Mesothelial cell of epicardium (in vitro differentiated cells): ENCODE measurements at regions not wholly inside any gene's neighbourhood (a gene's known extent, or its start where the extent isn't known, plus 50 kb on each side); places are given as distances from the start of the nearest gene placed in this dataset.
"Not testable (repeated sequence)": the region's sequence is repeated elsewhere in the genome, so short reads cannot be mapped to it uniquely, and the experiment has no call there.

ENCODE experiments used
- DNase-seq, 2 experiments: peaks; one replicate each; pipeline ENCODE4 v3.0.0; 2021; ENCODE audit warnings: low spot score in 2 of 2; ENCODE audit not compliant: unreplicated experiment in 2 of 2
- H3K27ac Mint-ChIP-seq: 2 replicates; pipeline ENCODE4 v1.8.0; 2021; ENCODE audit warnings: mixed read lengths
- H3K27me3 Mint-ChIP-seq: 2 replicates; pipeline ENCODE4 v1.8.0; 2021; ENCODE audit warnings: low read depth, mixed read lengths
- H3K36me3 Mint-ChIP-seq: 2 replicates; pipeline ENCODE4 v1.8.0; 2021; ENCODE audit warnings: mixed read lengths
- H3K4me1 Mint-ChIP-seq: 2 replicates; pipeline ENCODE4 v1.8.0; 2021; ENCODE audit warnings: mixed read lengths
- H3K4me3 Mint-ChIP-seq: 2 replicates; pipeline ENCODE4 v1.8.0; 2021; ENCODE audit warnings: mild to moderate bottlenecking, moderate library complexity, mixed read lengths
- H3K9me3 Mint-ChIP-seq: 2 replicates; pipeline ENCODE4 v1.8.0; 2021; ENCODE audit warnings: mixed read lengths

DNA sequence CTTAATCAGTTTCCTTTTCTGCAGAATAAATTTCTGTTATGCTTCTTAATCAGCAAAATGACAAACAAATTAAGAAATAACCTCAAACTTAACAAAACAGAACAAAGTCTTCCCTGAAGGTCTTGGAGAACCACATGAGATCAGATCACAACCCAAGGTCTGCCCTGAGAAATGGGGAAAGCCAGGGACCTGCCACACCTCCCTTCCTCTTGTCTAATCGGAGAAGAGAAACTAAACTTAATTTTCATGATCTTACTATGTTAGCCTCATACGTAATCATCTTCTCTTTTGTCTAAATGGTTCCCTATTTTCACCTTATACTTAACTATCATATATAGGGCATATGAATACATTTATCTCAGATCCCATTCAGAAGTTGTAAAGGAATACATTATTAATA is 405.4 kb upstream of the SPATA31A3 start:
- not testable (repeated sequence) for H3K9me3 Mint-ChIP-seq, H3K4me1 Mint-ChIP-seq

DNA sequence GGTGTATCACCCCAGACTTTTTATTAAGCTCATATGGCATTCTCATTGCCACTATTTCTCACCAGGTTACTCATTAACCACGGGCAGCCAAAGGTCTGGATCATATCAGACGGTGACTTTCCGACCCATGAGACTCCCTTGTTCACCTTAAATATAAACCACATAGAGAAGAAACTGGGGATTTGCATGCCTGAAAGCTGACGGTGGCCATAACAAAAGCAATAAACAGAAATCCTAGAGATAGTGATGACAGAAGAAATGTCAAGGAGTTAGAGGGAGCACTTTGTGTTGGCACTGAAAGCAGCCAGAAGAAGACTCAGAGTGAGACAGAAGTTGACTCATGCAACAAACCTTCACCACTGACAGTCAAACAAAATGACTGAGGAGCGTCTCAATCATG is 402.4 kb upstream of the SPATA31A3 start:
- H3K4me3 Mint-ChIP-seq, H3K27me3 Mint-ChIP-seq, H3K9me3 Mint-ChIP-seq, H3K27ac Mint-ChIP-seq, H3K36me3 Mint-ChIP-seq, H3K4me1 Mint-ChIP-seq, DNase-seq: not testable (repeated sequence)

More for the DNA sequence above, 405.4 kb upstream of the SPATA31A3 start:
- not testable (repeated sequence) for H3K36me3 Mint-ChIP-seq, H3K4me3 Mint-ChIP-seq, H3K27ac Mint-ChIP-seq, H3K27me3 Mint-ChIP-seq, DNase-seq

GRCh38 chr9:67394038-67394437 is 401.7 kb upstream of the SPATA31A3 start:
- not testable (repeated sequence) for H3K9me3 Mint-ChIP-seq, H3K4me3 Mint-ChIP-seq, H3K27me3 Mint-ChIP-seq, H3K4me1 Mint-ChIP-seq, H3K27ac Mint-ChIP-seq, H3K36me3 Mint-ChIP-seq, DNase-seq

GRCh38 chr9:67369664-67370063 is 377.3 kb upstream of the SPATA31A3 start:
- H3K27me3 Mint-ChIP-seq, H3K9me3 Mint-ChIP-seq, H3K4me3 Mint-ChIP-seq, H3K36me3 Mint-ChIP-seq, H3K4me1 Mint-ChIP-seq, H3K27ac Mint-ChIP-seq, DNase-seq: not testable (repeated sequence)

DNA sequence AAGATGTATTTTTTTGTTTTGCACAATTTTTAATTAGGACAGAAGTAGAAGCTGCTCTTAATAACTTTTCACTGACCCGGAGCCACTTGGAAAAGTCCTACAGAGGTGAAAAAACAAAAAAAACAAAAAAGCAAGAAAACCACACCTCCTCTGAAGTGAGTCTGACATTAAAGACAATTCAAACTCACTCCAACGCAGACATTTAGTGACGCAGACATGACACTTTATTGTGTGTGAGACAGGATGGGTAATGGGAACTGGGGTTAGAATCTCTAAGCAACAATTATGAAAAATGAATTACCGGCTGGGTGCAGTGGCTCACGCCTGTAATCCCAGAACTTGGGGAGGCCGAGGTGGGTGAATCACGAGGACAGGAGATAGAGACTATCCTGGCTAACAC is 370.0 kb upstream of the SPATA31A3 start:
- not testable (repeated sequence) for H3K4me1 Mint-ChIP-seq, DNase-seq, H3K36me3 Mint-ChIP-seq, H3K9me3 Mint-ChIP-seq, H3K27me3 Mint-ChIP-seq, H3K27ac Mint-ChIP-seq, H3K4me3 Mint-ChIP-seq

- not testable (repeated sequence) for H3K27me3 Mint-ChIP-seq, H3K9me3 Mint-ChIP-seq, H3K27ac Mint-ChIP-seq, DNase-seq, H3K4me1 Mint-ChIP-seq, H3K4me3 Mint-ChIP-seq, H3K36me3 Mint-ChIP-seq
These were observed 361.6 kb upstream of the SPATA31A3 start for GRCh38 chr9:67353961-67354360.

- not testable (repeated sequence) for H3K4me3 Mint-ChIP-seq, H3K36me3 Mint-ChIP-seq, DNase-seq, H3K27me3 Mint-ChIP-seq, H3K9me3 Mint-ChIP-seq, H3K4me1 Mint-ChIP-seq, H3K27ac Mint-ChIP-seq
These were observed 357.0 kb upstream of the SPATA31A3 start for GRCh38 chr9:67349424-67349759.

GRCh38 chr9:67348562-67349423 is 356.4 kb upstream of the SPATA31A3 start:
- H3K36me3 Mint-ChIP-seq, H3K27ac Mint-ChIP-seq, H3K4me1 Mint-ChIP-seq, H3K4me3 Mint-ChIP-seq, H3K9me3 Mint-ChIP-seq, DNase-seq, H3K27me3 Mint-ChIP-seq: not testable (repeated sequence)

- not testable (repeated sequence) for H3K4me1 Mint-ChIP-seq, H3K4me3 Mint-ChIP-seq, DNase-seq, H3K27me3 Mint-ChIP-seq, H3K36me3 Mint-ChIP-seq, H3K9me3 Mint-ChIP-seq, H3K27ac Mint-ChIP-seq
These were observed 355.7 kb upstream of the SPATA31A3 start for GRCh38 chr9:67348094-67348493.

- H3K4me3 Mint-ChIP-seq, H3K4me1 Mint-ChIP-seq, H3K27me3 Mint-ChIP-seq, DNase-seq, H3K9me3 Mint-ChIP-seq, H3K36me3 Mint-ChIP-seq, H3K27ac Mint-ChIP-seq: not testable (repeated sequence)
These were observed 346.9 kb upstream of the SPATA31A3 start for GRCh38 chr9:67339216-67339615.

GRCh38 chr9:67338201-67338600 is 345.9 kb upstream of the SPATA31A3 start:
- H3K27ac Mint-ChIP-seq, H3K27me3 Mint-ChIP-seq, H3K4me3 Mint-ChIP-seq, H3K9me3 Mint-ChIP-seq, H3K36me3 Mint-ChIP-seq, H3K4me1 Mint-ChIP-seq: not testable (repeated sequence)
- DNase-seq, result peak in 1 of 2 experiments; percentile 29

DNA sequence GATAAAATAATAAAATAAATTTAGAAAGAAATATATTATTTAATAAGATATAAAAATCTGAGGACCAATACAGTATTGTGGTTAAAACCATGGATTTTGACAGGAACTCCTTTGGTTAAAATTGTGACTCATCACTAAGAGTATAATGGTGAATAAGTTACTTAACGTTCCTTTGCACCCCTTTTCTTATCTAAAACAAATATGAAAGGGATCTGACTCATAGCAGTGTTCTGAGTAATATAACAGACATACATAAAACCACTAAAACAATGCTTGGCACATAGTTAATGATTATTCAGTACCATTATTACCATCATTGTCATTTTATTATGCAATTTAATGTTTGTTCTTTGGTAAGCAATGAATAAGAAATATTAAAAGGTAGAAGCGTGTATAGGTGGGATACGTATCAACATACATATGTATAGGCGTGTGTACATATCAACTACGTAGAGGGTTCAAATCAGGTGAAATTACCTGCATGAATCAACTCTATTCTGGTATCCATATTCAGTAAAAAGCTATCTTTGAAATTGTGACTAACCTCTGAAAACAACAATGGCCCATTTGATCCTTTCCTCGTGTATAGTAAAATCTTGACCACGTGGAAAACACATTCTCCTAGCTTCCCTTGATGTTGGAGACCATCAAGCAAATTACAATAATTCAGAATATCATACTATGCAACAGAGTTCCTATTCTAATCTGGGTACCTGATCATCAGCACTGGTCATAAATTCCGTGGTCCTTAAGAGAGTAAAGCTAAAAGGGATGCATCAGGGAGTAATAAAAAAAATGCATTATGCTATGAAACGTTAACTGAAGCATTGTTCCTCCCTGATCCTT is 342.6 kb upstream of the SPATA31A3 start:
- not testable (repeated sequence) for H3K36me3 Mint-ChIP-seq, DNase-seq, H3K27me3 Mint-ChIP-seq, H3K4me1 Mint-ChIP-seq, H3K27ac Mint-ChIP-seq, H3K4me3 Mint-ChIP-seq, H3K9me3 Mint-ChIP-seq

DNA sequence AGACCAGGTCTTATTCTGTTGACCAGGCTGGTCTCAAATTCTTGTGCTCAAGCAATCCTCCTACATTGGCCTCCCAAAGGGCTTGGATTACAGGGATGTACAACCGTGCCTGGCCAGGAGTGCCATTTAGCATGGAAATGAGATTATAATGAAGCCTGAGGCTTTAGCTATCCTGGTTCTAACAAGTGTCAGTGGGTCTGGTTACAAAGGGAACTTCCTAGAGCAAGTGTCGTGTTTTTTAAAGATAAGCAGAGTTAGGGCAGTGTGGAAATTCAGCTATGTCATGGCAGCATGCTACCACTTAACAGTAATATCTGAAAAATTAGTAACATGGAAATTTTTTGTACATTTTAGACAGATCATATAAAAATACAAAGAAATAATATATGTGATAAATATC is 339.3 kb upstream of the SPATA31A3 start:
- not testable (repeated sequence) for H3K4me1 Mint-ChIP-seq, H3K9me3 Mint-ChIP-seq, H3K4me3 Mint-ChIP-seq, DNase-seq, H3K27ac Mint-ChIP-seq, H3K27me3 Mint-ChIP-seq, H3K36me3 Mint-ChIP-seq

DNA sequence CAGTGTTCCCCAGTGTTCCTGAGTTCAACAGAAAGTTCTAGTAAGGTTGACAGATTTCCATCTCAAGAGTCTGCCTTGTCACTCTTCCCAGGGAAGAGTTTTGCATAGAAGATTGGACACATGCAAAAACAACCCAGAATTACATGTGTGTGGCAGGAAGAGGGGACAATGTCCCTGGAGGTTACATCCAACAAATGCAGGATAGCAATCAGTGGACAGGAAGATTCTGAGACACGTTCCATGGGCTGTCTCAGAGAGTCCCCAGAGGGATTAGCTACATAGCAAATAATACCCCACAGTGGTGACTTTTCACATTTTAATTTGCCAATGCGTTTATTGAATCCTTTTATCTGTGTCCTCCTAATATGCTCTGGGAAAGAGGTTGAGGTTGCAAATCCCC is 321.1 kb upstream of the SPATA31A3 start:
- not testable (repeated sequence) for DNase-seq, H3K27me3 Mint-ChIP-seq, H3K36me3 Mint-ChIP-seq, H3K4me1 Mint-ChIP-seq, H3K4me3 Mint-ChIP-seq, H3K9me3 Mint-ChIP-seq, H3K27ac Mint-ChIP-seq
